Thyroid gland (tissue), 4 donors: ENCODE measurements at regions not wholly inside any gene's neighbourhood (a gene's known extent, or its start where the extent isn't known, plus 50 kb on each side); places are given as distances from the start of the nearest gene placed in this dataset.

Source experiments
- POLR2A ChIP-seq, 2 donors: fragments of 450-650 bp; IDR thresholded peaks; one replicate each; pipeline ENCODE4 v1.6.1; 2017; ENCODE audit warnings: antibody characterized with exemption in 2 of 2, mild to moderate bottlenecking in 2 of 2, moderate library complexity in 1 of 2
- TF ChIP-seq, protein P1 (sequence below), 6 experiments: fragments of 200-600 bp in 3 of 6; fragments of 450-650 bp in 3 of 6; sonication (generic) in 3 of 6; IDR thresholded peaks; one replicate each; pipeline ENCODE4 v1.5.1; 2016 to 2019; ENCODE audit warnings: antibody characterized with exemption in 6 of 6, mild to moderate bottlenecking in 2 of 6, inconsistent platforms in 1 of 6, moderate library complexity in 1 of 6

DNA sequence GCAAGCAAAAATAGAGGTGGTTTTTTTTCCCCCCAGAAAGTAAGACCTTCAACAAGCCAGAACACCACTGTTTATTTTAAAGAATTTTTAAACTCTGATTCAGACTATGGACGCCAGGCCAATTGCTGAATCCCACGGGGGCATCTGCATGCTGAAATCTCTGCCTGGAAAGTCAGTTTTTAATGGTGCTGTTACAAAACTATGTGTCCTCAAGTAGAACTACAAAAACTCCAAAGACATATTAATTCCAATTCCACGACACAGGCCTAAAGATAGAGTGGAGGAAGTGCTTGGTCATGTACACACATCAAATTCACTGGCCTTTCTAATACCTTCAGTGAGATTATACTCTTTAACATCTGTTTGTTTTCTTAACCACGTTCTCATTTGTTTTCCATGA, 490.5 kb upstream of the NR2F2 start:
- no peak for TF ChIP-seq POLR2A (IDR thresholded peaks at IDR 0.05)
- TF ChIP-seq, protein P1, sequence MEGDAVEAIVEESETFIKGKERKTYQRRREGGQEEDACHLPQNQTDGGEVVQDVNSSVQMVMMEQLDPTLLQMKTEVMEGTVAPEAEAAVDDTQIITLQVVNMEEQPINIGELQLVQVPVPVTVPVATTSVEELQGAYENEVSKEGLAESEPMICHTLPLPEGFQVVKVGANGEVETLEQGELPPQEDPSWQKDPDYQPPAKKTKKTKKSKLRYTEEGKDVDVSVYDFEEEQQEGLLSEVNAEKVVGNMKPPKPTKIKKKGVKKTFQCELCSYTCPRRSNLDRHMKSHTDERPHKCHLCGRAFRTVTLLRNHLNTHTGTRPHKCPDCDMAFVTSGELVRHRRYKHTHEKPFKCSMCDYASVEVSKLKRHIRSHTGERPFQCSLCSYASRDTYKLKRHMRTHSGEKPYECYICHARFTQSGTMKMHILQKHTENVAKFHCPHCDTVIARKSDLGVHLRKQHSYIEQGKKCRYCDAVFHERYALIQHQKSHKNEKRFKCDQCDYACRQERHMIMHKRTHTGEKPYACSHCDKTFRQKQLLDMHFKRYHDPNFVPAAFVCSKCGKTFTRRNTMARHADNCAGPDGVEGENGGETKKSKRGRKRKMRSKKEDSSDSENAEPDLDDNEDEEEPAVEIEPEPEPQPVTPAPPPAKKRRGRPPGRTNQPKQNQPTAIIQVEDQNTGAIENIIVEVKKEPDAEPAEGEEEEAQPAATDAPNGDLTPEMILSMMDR (IDR thresholded peaks at IDR 0.05), result no peak
